ENCODE measurements at regions not wholly inside any gene's neighbourhood (a gene's known extent, or its start where the extent isn't known, plus 50 kb on each side); places are given as distances from the start of the nearest gene placed in this dataset.

- Histone ChIP-seq H2BK120ac (ENCODE audit: low read depth, low read length) (no peak overlapping the region), H3K79me1 (ENCODE audit: low read depth in 1 of 2, low read length in 2 of 2) (no peaks in the 10 kb centered on the region), H3K4me2 (ENCODE audit: low read depth, low read length) (no peak overlapping the region), H4K5ac (ENCODE audit: low read depth, low read length) (no peak overlapping the region), H2BK20ac (ENCODE audit: low read depth, low read length) (no peak overlapping the region), H3K9me3 (ENCODE audit: control insufficient read depth, insufficient read depth, low read length) (no peaks in the 10 kb centered on the region), H3K14ac (replicated peaks; ENCODE audit: low read depth, low read length) (no peak overlapping the region), H3K36me3 (ENCODE audit: control insufficient read depth, insufficient read depth, low read length) (no peaks in the 10 kb centered on the region), H4K8ac (ENCODE audit: low read depth in 2 of 2, low read length in 2 of 2) (no peak overlapping the region), H3K56ac (ENCODE audit: extremely low read depth, insufficient read depth, low read length) (no peak overlapping the region), H3K18ac (ENCODE audit: low read depth, low read length) (no peak overlapping the region), H3K4ac (ENCODE audit: low read depth, low read length) (no peak overlapping the region), H2AK5ac (ENCODE audit: low read depth, low read length) (no peak overlapping the region), H3K4me3 (ENCODE audit: insufficient read depth, low read depth, low read length) (no peak overlapping the region), H3K9ac (ENCODE audit: low read depth, low read length) (no peak overlapping the region), H3K4me1 (ENCODE audit: control insufficient read depth, insufficient read depth, low read length) (no peaks in the 10 kb centered on the region), H3K23ac (ENCODE audit: low read depth, low read length) (no peak overlapping the region), H2BK5ac (ENCODE audit: low read depth, low read length, poor library complexity, severe bottlenecking) (no peak overlapping the region), H2AFZ (replicated peaks; ENCODE audit: low read length, poor library complexity) (peak overlapping the region; percentile 8), H2BK15ac (ENCODE audit: low read depth, low read length) (no peak overlapping the region), H4K20me1 (ENCODE audit: insufficient read depth, low read length) (no peaks in the 10 kb centered on the region), H3K27me3 (ENCODE audit: control insufficient read depth, insufficient read depth, low read length) (no peaks in the 10 kb centered on the region), H3K9me1 (ENCODE audit: insufficient read depth, low read length) (no peaks in the 10 kb centered on the region), H4K91ac (ENCODE audit: insufficient read depth, low read depth, low read length) (no peak overlapping the region), H3K27ac (ENCODE audit: insufficient read depth, low read length) (no peak overlapping the region), H2AK9ac (replicated peaks; ENCODE audit: low read depth, low read length, poor library complexity) (no peak overlapping the region)
- CTCF ChIA-PET: no interaction called here
- BruUV-seq (replicated peaks): no TSS peak
- intact Hi-C loops (cut with micrococcal nuclease): no loop called here
- in situ Hi-C loops (cut with MboI; ENCODE audit: low sequenced_read_pairs): no loop called here
- dilution Hi-C loops (cut with HindIII; ENCODE audit: low sequenced_read_pairs, unreplicated experiment): no loop called here
- POLR2A ChIA-PET (ENCODE audit: unreplicated experiment): no interaction called here
- TF ChIP-seq NFE2L2 (IDR thresholded peaks at IDR 0.05; ENCODE audit: low read depth, low read length): no peak
- TF ChIP-seq SMC3 (IDR thresholded peaks at IDR 0.05; ENCODE audit: low read depth, low read length): no peak
- no peak for TF ChIP-seq CEBPB (IDR thresholded peaks at IDR 0.05; ENCODE audit: low read depth, low read length)
- TF ChIP-seq FOS (IDR thresholded peaks at IDR 0.05; ENCODE audit: low read depth, low read length): no peak
- no peak for TF ChIP-seq RFX5 (IDR thresholded peaks at IDR 0.05; ENCODE audit: low read depth, low read length)
- no peak for TF ChIP-seq CHD1 (IDR thresholded peaks at IDR 0.05; ENCODE audit: low read depth, low read length)
- TF ChIP-seq CTCF (conservative IDR thresholded peaks at IDR 0.05; ENCODE audit: low read depth, low read length): no peak
- no peak for TF ChIP-seq POLR2A (IDR thresholded peaks at IDR 0.05; ENCODE audit: low read depth, low read length)
- no peak for TF ChIP-seq MAFK (IDR thresholded peaks at IDR 0.05; ENCODE audit: low read depth, low read length)
- no peak for TF ChIP-seq MXI1 (IDR thresholded peaks at IDR 0.05; ENCODE audit: borderline replicate concordance, low read depth, low read length)
- TF ChIP-seq ELK1 (IDR thresholded peaks at IDR 0.05; ENCODE audit: borderline replicate concordance, low read depth, low read length): no peak
- no peak for TF ChIP-seq MAZ (IDR thresholded peaks at IDR 0.05; ENCODE audit: borderline replicate concordance, low read depth, low read length)
- no peak for TF ChIP-seq USF2 (IDR thresholded peaks at IDR 0.05; ENCODE audit: low read depth, low read length)
- TF ChIP-seq RCOR1 (IDR thresholded peaks at IDR 0.05; ENCODE audit: insufficient replicate concordance, low read length): no peak
- ATAC-seq (ENCODE audit: low read depth) (no peak), DNase-seq (no peak)
- WGBS, 2 experiments (ENCODE audit: extremely low coverage in 2 of 2, insufficient read length in 1 of 2): 84% methylated on average over 5 of the region's 5 CpGs; no CpG with 5 or more reads in 1 of the 2 experiments
Measured at GRCh38 chr2:201558665-201559064, 84.6 kb downstream of the TMEM237 start.
